Panc1 (cell line): ENCODE measurements at regions not wholly inside any gene's neighbourhood (a gene's known extent, or its start where the extent isn't known, plus 50 kb on each side); places are given as distances from the start of the nearest gene placed in this dataset.

Experiments used
- CTCF ChIP-seq: fragments of 450-650 bp; IDR thresholded peaks from 2 replicates; pipeline ENCODE4 v1.5.1; 2017; ENCODE audit warnings: mild to moderate bottlenecking
- POLR2AphosphoS5 ChIP-seq: IDR thresholded peaks from 2 replicates; pipeline ENCODE4 v1.6.1; 2012; ENCODE audit warnings: mild to moderate bottlenecking, low read depth, low read length, moderate library complexity

GRCh38 chr18:42360716-42361115 lies 405.7 kb downstream of the PIK3C3 start:
- TF ChIP-seq CTCF (no peak), POLR2AphosphoS5 (no peak)
